ENCODE measurements at regions not wholly inside any gene's neighbourhood (a gene's known extent, or its start where the extent isn't known, plus 50 kb on each side); places are given as distances from the start of the nearest gene placed in this dataset.

GRCh38 chr10:108822026-108822425 lies 1101.3 kb downstream of the XPNPEP1 start:
- TF ChIP-seq POLR2A (IDR thresholded peaks at IDR 0.05) (no peak), CTCF (IDR thresholded peaks at IDR 0.05 in 8 of 11, conservative IDR thresholded peaks at IDR 0.05 in 3 of 11) (no peak)

All from spleen (tissue), 7 donors.